SK-N-SH (cell line): ENCODE measurements at regions not wholly inside any gene's neighbourhood (a gene's known extent, or its start where the extent isn't known, plus 50 kb on each side); places are given as distances from the start of the nearest gene placed in this dataset.

Experiments used
- CTCF ChIA-PET: fragments of 300-600, 350-600 bp; formaldehyde crosslinking; extraction: SDS; loops from one replicate; lab custom pipeline; 2021; lab: Yijun Ruan, JAX
- POLR2A ChIA-PET: fragments of 350-600 bp; sonication (Branson Sonifier 250); formaldehyde crosslinking; extraction: SDS; loops from one replicate; lab custom pipeline; 2020; ENCODE audit warnings: antibody characterized with exemption, inconsistent platforms; lab: Yijun Ruan, JAX
- DNase-seq: peaks from one replicate; pipeline ENCODE4 v3.0.0; 2012
- H2AFZ ChIP-seq: fragments of 200-600 bp; sonication (generic); 2 replicates; pipeline ENCODE4 v1.8.1; 2016; ENCODE audit warnings: antibody characterized with exemption, mild to moderate bottlenecking, low read depth
- H3F3A ChIP-seq: fragments of 200-600 bp; sonication (generic); replicated peaks from 2 replicates; pipeline ENCODE3; 2016; ENCODE audit warnings: antibody characterized with exemption, mild to moderate bottlenecking; ENCODE audit not compliant: insufficient read depth
- H3K27ac ChIP-seq, 2 experiments: fragments of 200-500 bp in 1 of 2; fragments of 200-600 bp in 1 of 2; sonication (Bioruptor generic) in 1 of 2; sonication (generic), shearing (Covaris generic) in 1 of 2; 2 replicates each; pipeline versions ENCODE4 v1.5.1 to v1.6.1; 2014 to 2016; ENCODE audit warnings: low read depth in 2 of 2, inconsistent platforms in 1 of 2, low read length in 1 of 2, mild to moderate bottlenecking in 1 of 2, mixed read lengths in 1 of 2
- H3K27me3 ChIP-seq: fragments of 200-600 bp; sonication (generic), shearing (Covaris generic); 2 replicates; pipeline ENCODE4 v1.6.1; 2016; ENCODE audit warnings: mixed run types; ENCODE audit not compliant: insufficient read depth
- H3K36me3 ChIP-seq, 2 experiments: fragments of 200-500 bp in 1 of 2; fragments of 200-600 bp in 1 of 2; sonication (Bioruptor generic) in 1 of 2; sonication (generic) in 1 of 2; replicated peaks in 1 of 2; 2 replicates each; pipeline versions ENCODE3 to v1.5.1; 2014 to 2016; ENCODE audit warnings: low read length in 1 of 2, mild to moderate bottlenecking in 1 of 2; ENCODE audit not compliant: insufficient read depth in 2 of 2, control insufficient read depth in 1 of 2
- H3K4me1 ChIP-seq, 2 experiments: fragments of 200-500 bp in 1 of 2; fragments of 200-600 bp in 1 of 2; sonication (Bioruptor generic) in 1 of 2; sonication (generic), shearing (Covaris generic) in 1 of 2; 2 replicates each; pipeline versions ENCODE4 v1.5.1 to v1.6.1; 2014 to 2016; ENCODE audit warnings: low read depth in 1 of 2, low read length in 1 of 2, mixed run types in 1 of 2; ENCODE audit not compliant: insufficient read depth in 2 of 2, control insufficient read depth in 1 of 2
- H3K4me2 ChIP-seq: fragments of 200-600 bp; sonication (generic), shearing (Covaris generic); 2 replicates; pipeline ENCODE4 v1.6.1; 2017; ENCODE audit warnings: mixed run types
- H3K4me3 ChIP-seq, 2 experiments: fragments of 200-500 bp in 1 of 2; fragments of 200-600 bp in 1 of 2; sonication (Bioruptor generic) in 1 of 2; sonication (generic), shearing (Covaris generic) in 1 of 2; 2 replicates each; pipeline versions ENCODE4 v1.5.1 to v1.8.1; 2014 to 2016; ENCODE audit warnings: low read depth in 2 of 2, inconsistent platforms in 1 of 2, low read length in 1 of 2, mild to moderate bottlenecking in 1 of 2, mixed read lengths in 1 of 2, moderate library complexity in 1 of 2
- H3K79me2 ChIP-seq: fragments of 200-600 bp; sonication (generic); 2 replicates; pipeline ENCODE4 v1.8.1; 2017; ENCODE audit warnings: mild to moderate bottlenecking; ENCODE audit not compliant: insufficient read depth
- H3K9ac ChIP-seq: fragments of 200-600 bp; sonication (generic); 2 replicates; pipeline ENCODE4 v1.6.1; 2017; ENCODE audit warnings: mixed run types
- H3K9me2 ChIP-seq: fragments of 200-600 bp; sonication (generic); 2 replicates; pipeline ENCODE4 v1.6.1; 2017; ENCODE audit warnings: mixed run types
- H3K9me3 ChIP-seq: fragments of 200-600 bp; sonication (generic); 2 replicates; pipeline ENCODE4 v1.6.1; 2017; ENCODE audit warnings: mixed run types, mild to moderate bottlenecking, moderate library complexity
- H4K20me1 ChIP-seq: fragments of 200-600 bp; sonication (generic); 2 replicates; pipeline ENCODE4 v1.6.1; 2017; ENCODE audit warnings: mild to moderate bottlenecking, mixed run types; ENCODE audit not compliant: insufficient read depth
- NRF1 ChIP-seq: IDR thresholded peaks from 2 replicates; pipeline ENCODE4 v1.6.1; 2012; ENCODE audit warnings: low read depth, mild to moderate bottlenecking, low read length
- RAD21 ChIP-seq: IDR thresholded peaks from 2 replicates; pipeline ENCODE4 v1.6.1; 2012; ENCODE audit warnings: mild to moderate bottlenecking, low read length
- RCOR1 ChIP-seq: fragments of 150-350 bp; IDR thresholded peaks from 2 replicates; pipeline ENCODE4 v1.6.1; 2017; ENCODE audit warnings: antibody characterized with exemption, low read length
- RXRA ChIP-seq: IDR thresholded peaks from 2 replicates; pipeline ENCODE4 v1.4.0; 2012; ENCODE audit warnings: low read depth, mild to moderate bottlenecking, borderline replicate concordance
- SMC3 ChIP-seq: IDR thresholded peaks from 2 replicates; pipeline ENCODE4 v1.6.1; 2012; ENCODE audit warnings: low read depth, low read length, improper control_type of control experiment
- TEAD4 ChIP-seq: IDR thresholded peaks from 2 replicates; pipeline ENCODE4 v1.4.0; 2012; ENCODE audit warnings: mild to moderate bottlenecking, borderline replicate concordance; ENCODE audit not compliant: insufficient read depth
- ZBTB33 ChIP-seq: IDR thresholded peaks from 2 replicates; pipeline ENCODE4 v1.4.0; 2012; ENCODE audit warnings: low read depth, borderline replicate concordance
- WGBS: methylation state at CpG from one replicate; pipeline ENCODE4 v1.1.6; 2017; ENCODE audit warnings: low lambda C conversion rate; 5-methylcytosine and 5-hydroxymethylcytosine counted together
- TF ChIP-seq, protein P1 (sequence below): fragments of 150-350 bp; IDR thresholded peaks from 2 replicates; pipeline ENCODE4 v1.6.1; 2017; ENCODE audit warnings: antibody characterized with exemption, low read length, low read depth, borderline replicate concordance
- TF ChIP-seq, protein P2 (sequence below): fragments of 150-350 bp; IDR thresholded peaks from 2 replicates; pipeline ENCODE4 v1.6.1; 2016; ENCODE audit warnings: mild to moderate bottlenecking, low read depth, low read length

- no peaks in the 10 kb centered on the region for H3F3A ChIP-seq
- H3K79me2 ChIP-seq: no peaks in the 10 kb centered on the region
- H3K9ac ChIP-seq: no peak overlapping the region
- H3K4me3 ChIP-seq: no peak overlapping the region
- 56% methylated on average over 2 of the region's 2 CpGs for WGBS
- ChIA-PET POLR2A (no interaction called here), CTCF (no interaction called here)
- H3K9me3 ChIP-seq: no peaks in the 10 kb centered on the region
- DNase-seq: no peak
- no peaks in the 10 kb centered on the region for H4K20me1 ChIP-seq
- H3K4me1 ChIP-seq: no peaks in the 10 kb centered on the region
- no peak overlapping the region for H2AFZ ChIP-seq
- no peaks in the 10 kb centered on the region for H3K9me2 ChIP-seq
- no peaks in the 10 kb centered on the region for H3K36me3 ChIP-seq
- TF ChIP-seq TEAD4 (no peak), ZBTB33 (no peak), RXRA (no peak), SMC3 (no peak), NRF1 (no peak)
- TF ChIP-seq, protein P1, sequence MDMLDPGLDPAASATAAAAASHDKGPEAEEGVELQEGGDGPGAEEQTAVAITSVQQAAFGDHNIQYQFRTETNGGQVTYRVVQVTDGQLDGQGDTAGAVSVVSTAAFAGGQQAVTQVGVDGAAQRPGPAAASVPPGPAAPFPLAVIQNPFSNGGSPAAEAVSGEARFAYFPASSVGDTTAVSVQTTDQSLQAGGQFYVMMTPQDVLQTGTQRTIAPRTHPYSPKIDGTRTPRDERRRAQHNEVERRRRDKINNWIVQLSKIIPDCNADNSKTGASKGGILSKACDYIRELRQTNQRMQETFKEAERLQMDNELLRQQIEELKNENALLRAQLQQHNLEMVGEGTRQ: no peak
- H3K27me3 ChIP-seq: no peaks in the 10 kb centered on the region
- H3K27ac ChIP-seq: no peak overlapping the region
- H3K4me2 ChIP-seq: no peak overlapping the region
Measured at GRCh38 chr5:21646469-21646868, 1206.7 kb downstream of the CDH12 start.

DNA sequence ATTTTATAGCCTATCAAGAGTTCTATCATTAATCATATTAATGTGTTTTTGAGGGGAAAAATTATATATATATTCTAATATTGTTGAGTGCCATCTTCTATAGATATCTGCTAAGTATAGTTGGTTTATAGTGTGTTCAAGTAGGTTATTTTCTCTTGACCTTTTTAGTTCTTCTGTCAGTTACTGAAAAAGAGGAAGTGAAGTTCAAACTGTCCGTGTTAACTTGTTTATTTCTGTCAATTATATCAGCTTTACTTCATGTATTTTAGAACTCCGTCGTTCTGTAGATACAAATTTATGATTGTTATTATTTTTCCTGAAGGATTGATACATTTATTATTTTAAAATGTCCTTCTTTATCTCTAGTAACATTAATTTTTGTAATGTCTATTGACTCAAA is 1209.1 kb downstream of the CDH12 start:
- no peak overlapping the region for H2AFZ ChIP-seq
- no peak for DNase-seq
- H3K36me3 ChIP-seq: no peaks in the 10 kb centered on the region
- no peaks in the 10 kb centered on the region for H3K9me3 ChIP-seq
- no peaks in the 10 kb centered on the region for H3F3A ChIP-seq
- H3K79me2 ChIP-seq: no peaks in the 10 kb centered on the region
- ChIA-PET POLR2A (no interaction called here), CTCF (no interaction called here)
- TF ChIP-seq TEAD4: no peak
- no peak for TF ChIP-seq RCOR1
- no peak for TF ChIP-seq RAD21
- TF ChIP-seq, protein P2, sequence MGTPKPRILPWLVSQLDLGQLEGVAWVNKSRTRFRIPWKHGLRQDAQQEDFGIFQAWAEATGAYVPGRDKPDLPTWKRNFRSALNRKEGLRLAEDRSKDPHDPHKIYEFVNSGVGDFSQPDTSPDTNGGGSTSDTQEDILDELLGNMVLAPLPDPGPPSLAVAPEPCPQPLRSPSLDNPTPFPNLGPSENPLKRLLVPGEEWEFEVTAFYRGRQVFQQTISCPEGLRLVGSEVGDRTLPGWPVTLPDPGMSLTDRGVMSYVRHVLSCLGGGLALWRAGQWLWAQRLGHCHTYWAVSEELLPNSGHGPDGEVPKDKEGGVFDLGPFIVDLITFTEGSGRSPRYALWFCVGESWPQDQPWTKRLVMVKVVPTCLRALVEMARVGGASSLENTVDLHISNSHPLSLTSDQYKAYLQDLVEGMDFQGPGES: no peak
- WGBS: 12% methylated on average over 3 of the region's 3 CpGs
- H3K27ac ChIP-seq: no peak overlapping the region
- H3K4me2 ChIP-seq: no peak overlapping the region
- H4K20me1 ChIP-seq: no peaks in the 10 kb centered on the region
- H3K9me2 ChIP-seq: no peaks in the 10 kb centered on the region
- no peaks in the 10 kb centered on the region for H3K4me1 ChIP-seq
- H3K9ac ChIP-seq: no peak overlapping the region
- no peak overlapping the region for H3K4me3 ChIP-seq
- H3K27me3 ChIP-seq: no peaks in the 10 kb centered on the region
